GM18498 (cell line): ENCODE measurements at regions not wholly inside any gene's neighbourhood (a gene's known extent, or its start where the extent isn't known, plus 50 kb on each side); places are given as distances from the start of the nearest gene placed in this dataset.

Experiments
- ATAC-seq: cut with Tn5 transposase; IDR thresholded peaks from one replicate; pipeline ENCODE4 v1.9.1; 2021; ENCODE audit warnings: mild to moderate bottlenecking, moderate library complexity; ENCODE audit not compliant: unreplicated experiment

DNA sequence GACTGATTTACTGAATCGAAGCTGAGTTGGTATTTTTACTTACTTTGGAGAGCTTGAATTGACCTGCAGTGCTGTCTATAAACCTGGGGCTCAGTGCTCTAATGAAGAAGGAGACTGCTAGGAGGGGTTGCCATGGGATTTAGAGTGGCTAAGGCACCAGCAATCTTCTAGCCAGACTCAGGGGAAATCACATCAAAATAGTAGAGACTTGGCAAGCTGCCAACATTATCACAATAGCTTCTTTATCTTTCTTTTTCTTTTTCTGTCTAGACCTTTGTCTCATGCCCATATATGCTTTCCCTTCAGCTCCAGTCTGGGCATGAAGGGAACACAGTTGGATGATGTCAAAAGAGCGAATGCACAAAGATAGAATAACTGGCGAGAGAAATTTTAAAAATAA, 301.1 kb upstream of the DPYD start:
- ATAC-seq, result no peak

DNA sequence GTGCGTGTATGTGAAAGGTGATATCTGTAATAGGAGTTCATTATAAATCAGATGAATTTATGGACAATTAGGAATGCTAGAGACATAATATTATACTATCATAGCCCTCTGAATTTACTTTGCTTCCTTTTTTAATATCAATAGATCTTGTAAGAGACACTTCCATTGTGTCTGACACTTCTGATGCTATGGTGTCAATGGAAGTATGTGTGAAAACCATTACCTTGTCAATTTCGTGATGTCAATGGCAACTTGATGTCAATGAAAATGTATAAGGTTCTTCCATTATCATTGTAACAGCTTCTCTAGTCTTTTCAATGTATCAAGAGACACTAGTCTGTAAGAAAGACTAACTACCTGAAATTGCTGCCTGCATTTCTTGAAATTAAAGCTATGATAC, 296.8 kb upstream of the DPYD start:
- no peak for ATAC-seq

DNA sequence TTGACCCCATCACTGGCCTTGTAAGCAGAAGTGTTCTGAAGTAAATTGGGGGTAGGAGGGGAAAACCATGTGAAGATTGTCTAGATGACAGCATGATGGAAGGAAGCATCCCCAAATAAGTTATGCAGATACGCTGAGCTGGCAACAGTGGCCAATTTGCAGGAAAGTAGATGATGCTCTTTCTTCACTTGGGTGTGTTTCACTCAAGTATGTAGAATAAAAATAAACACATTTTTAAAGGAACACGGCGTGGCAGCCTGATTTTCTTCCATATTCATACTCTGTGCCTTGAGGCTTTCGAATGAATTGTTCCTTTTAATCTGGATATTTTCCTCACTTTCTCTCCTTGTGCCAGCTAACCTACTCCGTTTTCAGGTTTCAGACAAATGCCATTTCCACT, 295.5 kb upstream of the DPYD start:
- no peak for ATAC-seq

DNA sequence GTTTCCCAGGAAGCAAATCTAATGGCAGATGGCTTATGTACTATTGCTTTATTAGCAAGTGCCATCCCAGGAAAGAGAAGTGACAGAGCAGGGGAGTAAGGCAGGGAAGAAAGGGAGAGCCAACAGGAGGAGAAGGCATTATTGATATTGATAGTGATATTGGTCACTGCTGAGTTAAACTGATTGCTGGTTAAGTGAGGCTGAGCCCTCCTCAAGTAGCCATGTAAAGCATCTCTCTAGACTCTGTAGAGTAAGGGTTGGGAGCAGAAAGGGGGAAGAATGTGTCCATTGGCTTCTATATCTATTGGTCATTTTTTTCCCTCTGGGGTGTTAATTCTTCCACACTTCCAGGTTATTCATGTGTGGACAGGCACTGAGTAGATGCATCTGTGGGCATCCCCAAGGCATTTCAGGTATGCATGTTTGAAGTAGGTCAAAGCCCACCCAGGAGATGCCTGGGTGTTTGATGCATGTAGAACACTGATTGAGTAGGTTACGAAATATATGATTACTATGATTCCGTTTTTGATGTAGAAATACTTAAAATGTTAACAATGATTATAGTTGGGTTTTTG, 290.5 kb upstream of the DPYD start:
- ATAC-seq, result no peak

DNA sequence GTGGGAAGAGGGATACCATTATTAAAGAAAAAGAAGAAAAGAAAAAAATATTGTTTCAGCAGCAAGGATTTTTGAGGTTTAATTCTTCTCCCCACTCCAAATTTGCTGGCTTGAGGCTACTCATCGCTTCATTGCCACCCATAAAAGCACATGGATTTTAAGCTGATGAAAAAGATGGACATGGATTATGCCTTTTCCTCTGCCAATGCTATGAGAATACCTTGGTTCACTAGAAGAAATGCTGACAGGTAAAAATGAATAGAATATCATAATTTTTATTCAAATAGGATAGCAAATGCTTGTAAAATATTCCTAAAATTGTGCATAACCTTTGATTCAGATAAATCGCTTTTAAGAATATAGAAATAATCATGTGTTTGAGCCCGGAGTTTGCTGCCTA, 289.7 kb upstream of the DPYD start:
- no peak for ATAC-seq

DNA sequence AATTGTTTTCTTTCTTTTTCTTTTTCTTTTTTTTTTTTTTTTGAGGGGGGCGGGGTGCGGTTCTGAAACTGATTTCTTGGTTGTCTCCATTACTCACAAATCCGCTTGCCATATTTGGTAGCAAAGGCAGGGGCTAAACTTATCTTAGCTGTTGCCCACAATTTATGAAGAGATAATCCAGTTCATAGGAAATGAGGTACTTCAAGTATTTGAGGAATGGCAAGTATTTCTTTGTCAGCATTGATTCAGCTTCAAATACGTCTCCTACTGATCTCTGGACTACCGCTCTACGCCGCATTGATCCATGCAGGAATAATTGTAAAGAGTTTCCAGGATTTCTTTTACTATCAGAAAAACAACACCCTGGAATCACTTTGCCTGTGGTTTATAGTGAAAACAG, 289.2 kb upstream of the DPYD start:
- no peak for ATAC-seq

DNA sequence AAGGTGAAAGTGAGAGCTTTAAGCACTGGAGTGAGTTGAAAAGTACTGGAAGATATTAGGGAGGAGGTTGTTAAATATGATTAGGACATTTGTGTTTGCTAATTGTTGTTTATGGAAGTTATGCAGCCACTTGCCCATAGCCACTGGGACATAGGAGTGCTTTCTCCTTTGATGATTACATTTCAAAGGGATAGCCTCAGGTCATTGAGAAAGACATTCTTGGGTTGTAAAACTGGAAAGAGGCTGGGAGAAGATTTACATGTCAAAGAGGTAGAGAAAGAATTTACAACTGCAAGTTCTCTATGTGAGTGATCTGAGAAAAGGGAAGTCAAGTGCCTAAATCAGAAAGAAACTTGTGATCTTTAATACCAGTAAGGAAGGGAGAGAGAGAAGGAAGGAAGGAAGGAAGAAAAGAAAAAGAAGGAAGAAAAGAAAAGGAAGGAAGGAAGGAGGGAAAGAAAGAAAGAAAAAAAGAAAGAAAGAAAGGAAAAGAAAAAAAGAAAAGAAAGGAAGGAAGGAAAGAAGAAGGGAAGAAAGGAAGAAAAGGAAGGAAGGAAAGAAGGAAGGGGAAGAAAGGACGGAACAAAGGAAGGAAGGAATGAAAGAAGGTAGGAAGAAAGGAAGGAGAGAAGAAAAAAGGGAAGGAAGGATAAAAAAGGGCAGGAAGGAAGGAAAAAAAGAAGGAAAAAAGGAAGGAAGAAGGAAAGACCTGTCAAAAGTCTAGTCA, 284.6 kb upstream of the DPYD start:
- no peak for ATAC-seq

DNA sequence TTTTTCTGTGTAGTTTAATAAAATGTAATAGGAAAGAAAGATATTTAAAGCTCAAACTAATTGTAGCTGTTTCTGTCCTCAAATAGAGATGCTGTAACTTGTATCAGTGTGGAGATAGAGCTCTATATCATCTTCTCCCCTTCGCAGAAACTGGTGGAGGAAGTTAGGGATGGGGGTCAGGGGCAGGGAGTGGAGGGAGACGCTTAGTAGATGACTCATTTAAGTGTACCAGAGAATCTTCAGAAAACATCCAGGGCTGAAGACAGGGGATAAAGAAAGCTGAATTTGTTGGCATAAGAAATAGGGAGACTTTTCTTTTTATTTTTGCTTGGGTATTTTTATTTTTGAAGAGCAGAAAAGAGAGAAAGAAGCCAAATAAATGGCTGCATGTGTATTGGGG, 282.6 kb upstream of the DPYD start:
- no peak for ATAC-seq

DNA sequence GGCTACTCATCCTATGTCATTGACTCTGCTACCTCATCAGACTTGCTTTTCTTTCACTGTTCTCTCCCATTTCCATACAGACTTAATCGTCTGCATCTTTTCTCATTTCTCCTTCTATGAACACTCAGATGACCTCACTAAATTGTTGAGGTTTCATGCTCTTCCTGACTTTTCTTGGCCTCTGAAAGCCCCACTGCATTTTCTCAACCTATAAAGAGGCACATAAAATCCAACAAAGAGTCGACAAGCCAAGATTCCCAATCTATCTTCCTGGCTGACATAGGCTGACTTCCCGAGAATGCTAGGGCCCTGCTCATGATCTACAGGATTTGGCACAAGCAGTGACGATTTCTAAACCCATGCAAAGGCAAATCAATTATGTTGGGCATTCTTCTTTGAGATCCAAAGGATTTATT, 280.8 kb upstream of the DPYD start:
- ATAC-seq, result no peak

DNA sequence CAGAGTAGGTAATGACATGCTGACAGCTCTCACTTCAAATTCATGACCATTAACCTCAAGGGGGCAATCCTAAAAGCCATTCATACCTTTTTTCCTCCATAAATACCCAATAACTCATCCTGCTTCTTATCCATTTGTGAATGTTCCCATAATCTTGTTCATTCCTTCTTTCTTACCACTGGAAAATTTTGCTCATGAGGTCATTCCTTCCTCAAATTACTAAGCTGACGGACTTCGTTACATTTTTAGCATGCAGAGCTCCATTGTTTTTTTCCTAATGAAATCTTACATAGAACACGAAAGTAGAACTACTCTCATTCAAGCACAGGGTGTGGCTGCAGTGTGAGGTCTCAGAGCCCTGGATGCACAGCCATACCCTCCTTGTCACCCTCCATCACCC, 276.5 kb upstream of the DPYD start:
- no peak for ATAC-seq

DNA sequence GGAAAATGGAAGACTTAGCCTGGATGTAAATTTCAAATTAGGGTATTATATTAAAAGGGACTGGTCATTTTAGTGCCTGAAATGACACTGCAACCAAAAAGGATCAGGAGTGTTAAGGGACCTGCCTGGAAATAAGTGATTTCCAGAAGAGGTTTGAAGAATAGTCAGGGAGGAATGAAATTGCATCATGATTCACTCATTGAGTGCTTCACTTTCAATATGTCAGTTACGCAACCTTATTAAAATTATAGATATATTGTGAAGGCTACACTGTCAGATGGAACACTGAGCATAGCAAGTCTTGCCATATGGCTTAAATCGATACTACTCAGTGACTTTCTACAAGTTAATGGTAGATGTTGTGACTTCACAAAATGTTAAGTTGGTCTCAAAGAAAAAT, 275.2 kb upstream of the DPYD start:
- ATAC-seq, result no peak

DNA sequence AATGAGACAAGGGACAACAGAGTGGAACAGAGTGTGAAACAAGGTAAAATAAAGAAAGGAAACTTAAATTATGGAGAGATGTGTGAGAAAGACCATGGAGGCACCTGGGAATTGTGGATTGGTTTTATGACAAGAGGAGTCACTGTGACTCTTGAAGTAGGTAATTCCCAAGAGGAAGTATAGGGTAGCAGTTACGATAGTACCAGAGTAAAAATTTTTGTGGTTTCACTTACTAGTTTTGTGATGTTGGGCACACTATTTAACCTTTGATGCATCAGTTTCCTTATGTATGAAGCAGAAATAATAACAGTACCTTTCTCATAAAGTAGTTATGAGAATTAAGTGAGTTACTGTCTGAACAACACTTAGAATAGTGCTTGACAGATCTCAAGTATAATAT, 267.9 kb upstream of the DPYD start:
- no peak for ATAC-seq

DNA sequence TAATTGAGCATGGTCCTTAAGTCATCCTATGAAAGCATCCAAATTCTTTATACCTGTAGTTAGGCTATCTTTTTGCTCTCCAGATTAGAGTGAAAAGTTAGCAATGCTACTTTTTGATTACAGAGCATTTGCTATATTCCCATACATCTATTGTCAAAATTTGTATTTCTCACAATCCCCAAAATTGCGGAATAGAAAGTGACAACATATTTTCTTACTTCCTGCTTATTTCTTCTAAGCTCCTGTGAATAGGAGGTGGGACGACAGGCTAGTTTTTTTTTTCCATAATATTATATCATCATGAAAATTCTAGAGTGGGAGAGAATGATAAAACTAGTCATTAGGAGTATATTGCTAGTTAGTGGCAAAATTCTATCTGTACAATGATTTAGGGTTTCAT, 264.0 kb upstream of the DPYD start:
- ATAC-seq, result no peak

DNA sequence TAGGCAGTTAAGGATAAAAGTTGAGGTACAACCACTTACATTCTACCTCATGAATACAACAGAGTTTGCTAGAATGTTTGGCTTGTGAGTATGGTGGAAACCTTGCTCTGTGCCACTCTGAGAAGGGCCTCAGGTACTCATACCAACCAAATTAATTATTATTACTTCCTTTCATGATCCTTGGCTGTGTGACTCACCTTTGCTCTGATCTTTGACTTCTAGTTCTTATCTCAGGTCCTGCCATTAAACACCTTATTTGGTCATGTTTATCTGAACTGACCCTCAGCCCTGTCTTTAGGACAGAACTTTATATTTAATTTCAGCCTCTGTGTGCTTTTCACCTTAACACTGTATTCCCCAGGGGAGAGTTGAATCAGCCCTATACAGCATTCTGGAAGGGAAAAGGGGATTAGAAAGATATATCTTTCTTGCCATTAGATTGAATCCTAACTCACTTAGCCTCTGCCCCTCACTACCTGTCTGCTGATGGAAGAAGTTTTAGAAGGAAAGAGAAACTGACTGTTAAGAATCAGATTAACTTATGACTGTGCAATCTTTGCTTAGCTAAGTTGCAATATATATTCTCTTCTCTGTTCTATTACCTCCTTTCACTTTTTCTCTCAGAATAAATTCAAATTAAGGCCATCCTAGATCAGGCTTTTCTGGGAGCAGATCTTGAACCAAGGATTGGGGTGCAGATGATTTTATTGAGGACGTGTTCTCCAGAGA, 260.4 kb upstream of the DPYD start:
- ATAC-seq, result no peak

DNA sequence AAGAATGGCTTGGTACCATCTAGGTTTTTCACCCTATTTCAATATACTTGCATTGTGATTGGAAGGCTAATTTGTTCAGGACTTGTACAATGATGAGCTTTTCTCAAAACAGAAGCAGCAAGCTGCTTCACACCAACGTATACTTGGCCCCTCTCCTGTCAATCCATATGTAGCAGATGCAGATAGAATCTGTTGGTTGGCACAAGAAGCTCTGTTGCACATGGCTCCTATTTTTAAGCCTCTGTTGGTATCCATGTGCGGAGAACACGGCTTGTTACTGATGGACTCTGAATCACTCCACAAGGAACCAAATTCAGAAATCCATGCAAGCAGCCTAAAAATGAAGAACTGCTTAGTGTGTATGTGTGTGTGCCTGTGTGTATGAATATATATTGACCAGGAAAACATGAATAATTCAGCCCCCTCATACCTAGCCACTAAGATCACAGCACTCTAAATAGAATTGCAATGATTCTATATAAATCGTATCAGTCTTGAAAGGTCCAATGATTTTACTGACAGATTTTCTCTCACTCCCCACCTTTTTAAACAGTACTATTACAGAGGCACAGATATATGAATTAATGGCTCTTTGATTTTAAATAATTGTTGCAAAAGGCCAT, 258.4 kb upstream of the DPYD start:
- no peak for ATAC-seq

DNA sequence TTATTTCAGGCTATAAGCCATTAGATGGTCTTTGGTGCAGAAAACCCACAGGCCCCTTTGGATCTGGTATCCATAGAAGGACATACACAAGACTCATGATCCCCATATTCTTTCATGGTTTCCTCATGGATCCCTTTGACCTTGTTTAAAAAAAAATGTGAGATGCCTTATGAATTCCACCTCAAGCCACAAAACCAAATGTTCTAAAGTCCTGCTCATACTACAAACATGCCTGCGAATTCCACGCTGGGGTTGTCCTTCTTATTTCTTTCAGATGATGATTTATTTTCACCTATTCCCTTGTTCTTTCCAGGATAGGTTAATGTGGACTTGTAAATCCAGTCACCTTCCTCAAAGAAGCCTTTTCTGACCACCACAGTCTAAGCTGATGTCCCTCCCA, 256.9 kb upstream of the DPYD start:
- ATAC-seq, result no peak

DNA sequence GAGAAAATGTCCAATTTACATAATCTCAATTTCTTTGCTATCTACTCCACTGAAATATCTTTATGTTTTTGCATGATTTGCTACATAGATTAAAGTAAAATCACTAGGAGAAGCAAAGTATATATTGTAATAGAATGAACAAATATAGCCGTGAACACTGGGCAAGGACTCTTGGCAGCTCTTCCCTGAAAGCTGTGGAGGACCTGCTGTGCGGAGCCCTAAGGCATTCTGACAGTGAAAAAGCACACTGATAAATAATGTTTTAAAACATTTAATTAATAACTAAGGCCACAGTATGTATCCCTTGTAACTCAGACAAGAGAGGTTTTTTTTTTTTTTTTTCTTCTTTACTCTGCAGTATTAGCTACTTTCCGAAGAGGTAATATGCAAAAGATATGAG, 256.1 kb upstream of the DPYD start:
- no peak for ATAC-seq

DNA sequence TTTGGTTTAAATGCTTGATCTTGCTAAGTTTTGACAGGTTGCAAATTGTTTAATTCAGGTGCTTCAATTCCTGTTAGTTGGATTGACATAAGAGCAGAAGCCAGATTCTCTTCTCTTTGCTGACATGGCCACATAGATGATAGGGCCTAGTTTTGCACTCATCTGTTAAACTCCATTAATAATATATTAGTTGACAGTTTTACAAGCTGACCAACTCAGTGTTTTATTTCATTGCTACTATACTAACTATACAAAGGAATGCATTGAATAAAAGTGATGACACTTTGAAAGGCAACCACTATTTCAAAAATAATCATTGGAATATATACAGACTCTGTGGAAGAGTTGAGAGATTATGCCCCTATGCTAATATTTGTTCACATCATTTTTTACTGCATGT, 255.6 kb upstream of the DPYD start:
- no peak for ATAC-seq

DNA sequence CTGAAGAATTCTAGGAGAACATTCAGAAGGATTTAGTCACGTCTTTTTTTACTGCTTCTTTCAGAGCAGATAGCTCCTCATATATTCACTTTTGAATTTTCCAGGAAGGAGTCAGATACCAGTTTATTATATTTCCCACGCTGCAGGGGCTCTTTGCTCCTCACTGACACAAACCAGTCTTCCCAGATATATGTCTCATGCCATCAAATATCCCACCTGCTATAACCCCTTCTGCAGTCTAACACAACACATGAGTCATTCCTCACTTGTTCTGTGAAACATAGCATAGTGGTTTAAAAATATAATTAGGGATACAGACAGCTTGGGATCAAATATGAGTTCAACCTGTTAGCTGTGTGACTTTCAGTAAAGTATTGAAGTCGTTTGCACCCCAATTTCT, 251.7 kb upstream of the DPYD start:
- no peak for ATAC-seq

DNA sequence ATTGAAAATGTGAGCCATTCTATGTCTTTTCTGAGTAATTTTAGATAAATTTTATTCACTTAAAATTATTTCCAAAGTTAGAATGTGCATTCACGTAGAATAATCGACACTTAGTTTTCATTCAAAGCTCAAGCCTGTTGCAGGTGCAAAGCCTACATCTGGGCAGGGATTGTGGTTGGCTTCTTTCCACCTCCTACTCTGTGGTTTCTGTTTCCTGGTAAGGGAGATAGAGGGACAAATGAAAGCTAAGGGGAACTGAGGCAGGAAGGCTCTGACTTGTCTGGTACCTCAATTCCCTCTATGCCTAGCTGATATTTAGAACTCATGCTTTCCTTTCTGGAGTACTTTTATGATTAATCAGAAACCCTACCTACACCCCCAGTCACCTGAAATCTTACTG, 251.2 kb upstream of the DPYD start:
- no peak for ATAC-seq

DNA sequence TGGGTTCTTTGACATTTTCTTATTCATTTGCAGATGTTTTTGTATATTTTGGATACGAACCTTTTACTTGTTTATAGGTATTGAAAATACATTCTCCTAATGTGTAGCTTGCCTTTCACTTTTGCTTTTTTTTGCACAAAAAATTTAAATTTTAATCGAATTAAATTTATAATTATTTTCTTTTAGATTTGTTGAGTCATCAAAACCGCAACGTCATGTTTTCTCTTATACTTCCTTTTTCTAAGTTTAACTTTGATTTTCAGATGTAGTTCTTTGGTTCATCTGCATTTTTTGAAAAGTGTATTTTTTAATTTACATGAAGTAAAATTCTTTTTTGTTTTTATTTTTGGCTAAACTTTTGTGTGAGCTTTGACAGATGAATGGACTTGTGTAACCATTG, 243.7 kb upstream of the DPYD start:
- ATAC-seq, result no peak
